Lower leg skin (tissue), 3 donors: ENCODE measurements at regions not wholly inside any gene's neighbourhood (a gene's known extent, or its start where the extent isn't known, plus 50 kb on each side); places are given as distances from the start of the nearest gene placed in this dataset.

Experiments used
- CTCF ChIP-seq, 3 donors: fragments of 450-650 bp; IDR thresholded peaks; one replicate each; pipeline ENCODE4 v1.5.1; 2016; ENCODE audit warnings: antibody characterized with exemption in 3 of 3, mild to moderate bottlenecking in 3 of 3, moderate library complexity in 2 of 3
- POLR2A ChIP-seq, 2 donors: fragments of 450-650 bp; IDR thresholded peaks; one replicate each; pipeline ENCODE4 v1.6.1; 2016 to 2017; ENCODE audit warnings: antibody characterized with exemption in 2 of 2, mild to moderate bottlenecking in 1 of 2, moderate library complexity in 1 of 2

GRCh38 chr2:36270758-36271157, 84.8 kb upstream of the CRIM1 start:
- TF ChIP-seq CTCF (IDR thresholded peaks at IDR 0.05) (no peak), POLR2A (IDR thresholded peaks at IDR 0.05) (no peak)
